GM18519 (cell line): ENCODE measurements at regions not wholly inside any gene's neighbourhood (a gene's known extent, or its start where the extent isn't known, plus 50 kb on each side); places are given as distances from the start of the nearest gene placed in this dataset.

ENCODE experiments used
- ATAC-seq: cut with Tn5 transposase; IDR thresholded peaks from one replicate; pipeline ENCODE4 v1.9.1; 2021; ENCODE audit warnings: mild to moderate bottlenecking, moderate library complexity; ENCODE audit not compliant: unreplicated experiment, low FRiP score

GRCh38 chr5:56345352-56345751 lies 112.2 kb upstream of the ANKRD55 start:
- no peak for ATAC-seq

- no peak for ATAC-seq
These were observed 111.5 kb upstream of the ANKRD55 start for GRCh38 chr5:56344594-56344993.

GRCh38 chr5:56343988-56344387 lies 110.9 kb upstream of the ANKRD55 start:
- no peak for ATAC-seq

- no peak for ATAC-seq
These were observed 109.5 kb upstream of the ANKRD55 start for GRCh38 chr5:56342616-56343015.

GRCh38 chr5:56340196-56340980 lies 107.3 kb upstream of the ANKRD55 start:
- ATAC-seq: no peak

GRCh38 chr5:56339732-56340131 lies 106.6 kb upstream of the ANKRD55 start:
- ATAC-seq: no peak

GRCh38 chr5:56337715-56338319 lies 104.7 kb upstream of the ANKRD55 start:
- no peak for ATAC-seq

- no peak for ATAC-seq
These were observed 102.1 kb upstream of the ANKRD55 start for GRCh38 chr5:56335212-56335611.

- ATAC-seq: no peak
These were observed 97.7 kb upstream of the ANKRD55 start for GRCh38 chr5:56330806-56331205.

GRCh38 chr5:56330167-56330566 lies 97.0 kb upstream of the ANKRD55 start:
- ATAC-seq: no peak

GRCh38 chr5:56329652-56330051 lies 96.5 kb upstream of the ANKRD55 start:
- ATAC-seq: peak; percentile 81

- peak; percentile 68 for ATAC-seq
These were observed 95.8 kb upstream of the ANKRD55 start for GRCh38 chr5:56328753-56329560.

GRCh38 chr5:56327809-56328208 lies 94.7 kb upstream of the ANKRD55 start:
- ATAC-seq: no peak

- no peak for ATAC-seq
These were observed 93.6 kb upstream of the ANKRD55 start for GRCh38 chr5:56326770-56327169.

GRCh38 chr5:56326116-56326515 lies 93.0 kb upstream of the ANKRD55 start:
- no peak for ATAC-seq

- no peak for ATAC-seq
These were observed 91.9 kb upstream of the ANKRD55 start for GRCh38 chr5:56325039-56325438.

- no peak for ATAC-seq
These were observed 90.4 kb upstream of the ANKRD55 start for GRCh38 chr5:56323505-56323904.

- no peak for ATAC-seq
These were observed 89.5 kb upstream of the ANKRD55 start for GRCh38 chr5:56322592-56322991.

- no peak for ATAC-seq
These were observed 88.2 kb upstream of the ANKRD55 start for GRCh38 chr5:56321236-56321881.

- ATAC-seq: no peak
These were observed 87.6 kb upstream of the ANKRD55 start for GRCh38 chr5:56320686-56321085.
